ENCODE measurements at regions not wholly inside any gene's neighbourhood (a gene's known extent, or its start where the extent isn't known, plus 50 kb on each side); places are given as distances from the start of the nearest gene placed in this dataset.

DNA sequence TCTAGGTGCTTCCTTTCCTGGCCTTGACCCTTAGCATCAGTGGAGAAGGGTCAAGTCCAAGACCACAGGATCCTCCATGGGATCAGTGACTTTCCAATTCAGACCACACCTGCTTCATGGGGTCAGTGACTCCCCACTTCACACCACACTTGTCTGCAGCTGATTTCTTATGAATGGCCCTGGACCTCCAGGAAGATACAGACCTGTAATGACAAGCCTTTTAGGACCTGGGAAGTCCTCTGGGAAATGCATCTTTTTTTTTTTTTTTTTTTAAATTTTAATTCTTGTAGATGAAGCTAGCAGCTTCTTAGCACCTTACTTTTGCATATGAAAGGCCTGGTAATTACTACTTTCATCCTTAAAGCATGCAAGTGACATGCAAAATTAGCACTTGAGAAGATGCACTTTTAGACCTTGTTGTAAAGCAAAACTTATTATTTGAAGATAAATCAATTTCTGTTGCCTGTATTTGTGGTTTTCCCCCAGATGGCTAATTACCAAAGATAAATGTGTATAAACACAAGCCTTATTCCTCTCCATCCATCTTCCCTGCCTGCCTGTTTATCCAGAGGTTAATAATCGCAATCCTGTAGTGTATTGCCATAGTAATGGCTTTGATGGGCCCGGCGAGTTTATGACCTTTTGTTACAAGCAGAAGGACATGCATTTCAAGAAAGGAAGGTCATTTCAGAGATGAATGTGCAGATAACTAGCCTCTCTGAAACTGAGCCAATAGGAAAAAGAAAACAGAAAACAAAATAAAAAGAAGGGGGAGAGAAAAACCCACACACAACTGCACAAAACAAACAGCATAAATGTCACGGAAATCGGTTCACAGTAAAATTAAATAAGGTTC lies 1018.7 kb downstream of the TYW1 start:
- H3K9ac ChIP-seq (ENCODE audit: low read length): no peak overlapping the region
- no peaks in the 10 kb centered on the region for H3K27me3 ChIP-seq (ENCODE audit: insufficient read depth, low read length)
- TF ChIP-seq, protein P1, sequence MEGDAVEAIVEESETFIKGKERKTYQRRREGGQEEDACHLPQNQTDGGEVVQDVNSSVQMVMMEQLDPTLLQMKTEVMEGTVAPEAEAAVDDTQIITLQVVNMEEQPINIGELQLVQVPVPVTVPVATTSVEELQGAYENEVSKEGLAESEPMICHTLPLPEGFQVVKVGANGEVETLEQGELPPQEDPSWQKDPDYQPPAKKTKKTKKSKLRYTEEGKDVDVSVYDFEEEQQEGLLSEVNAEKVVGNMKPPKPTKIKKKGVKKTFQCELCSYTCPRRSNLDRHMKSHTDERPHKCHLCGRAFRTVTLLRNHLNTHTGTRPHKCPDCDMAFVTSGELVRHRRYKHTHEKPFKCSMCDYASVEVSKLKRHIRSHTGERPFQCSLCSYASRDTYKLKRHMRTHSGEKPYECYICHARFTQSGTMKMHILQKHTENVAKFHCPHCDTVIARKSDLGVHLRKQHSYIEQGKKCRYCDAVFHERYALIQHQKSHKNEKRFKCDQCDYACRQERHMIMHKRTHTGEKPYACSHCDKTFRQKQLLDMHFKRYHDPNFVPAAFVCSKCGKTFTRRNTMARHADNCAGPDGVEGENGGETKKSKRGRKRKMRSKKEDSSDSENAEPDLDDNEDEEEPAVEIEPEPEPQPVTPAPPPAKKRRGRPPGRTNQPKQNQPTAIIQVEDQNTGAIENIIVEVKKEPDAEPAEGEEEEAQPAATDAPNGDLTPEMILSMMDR (IDR thresholded peaks at IDR 0.05; ENCODE audit: insufficient read depth, low read depth, low read length): no peak
- no peak for TF ChIP-seq EZH2 (IDR thresholded peaks at IDR 0.05; ENCODE audit: insufficient read depth, low read length)
- no peak overlapping the region for H3K27ac ChIP-seq (ENCODE audit: low read depth, low read length)
- DNase-seq (ENCODE audit: low read depth): no peak
- H3K4me1 ChIP-seq (ENCODE audit: insufficient read depth, low read length): no peaks in the 10 kb centered on the region
- Mint-ChIP-seq H3K4me3 (ENCODE audit: unreplicated experiment) (no peak overlapping the region), H3K36me3 (ENCODE audit: low read depth, unreplicated experiment) (no peaks in the 10 kb centered on the region), H3K27ac (ENCODE audit: unreplicated experiment) (no peak overlapping the region), H3K27me3 (ENCODE audit: low read depth, unreplicated experiment) (no peaks in the 10 kb centered on the region), H3K9me3 (ENCODE audit: unreplicated experiment) (peaks cover 12% of the 10 kb centered on the region), H3K4me1 (ENCODE audit: low read depth, unreplicated experiment) (no peaks in the 10 kb centered on the region)
- H3K4me2 ChIP-seq (ENCODE audit: low read length): no peak overlapping the region
- H3K36me3 ChIP-seq (ENCODE audit: insufficient read depth, low read length): no peaks in the 10 kb centered on the region
- H3K9me3 ChIP-seq (ENCODE audit: insufficient read depth, low read depth, low read length): peaks cover 4% of the 10 kb centered on the region
- H2AFZ ChIP-seq (ENCODE audit: low read depth, low read length): no peak overlapping the region
- no peaks in the 10 kb centered on the region for H4K20me1 ChIP-seq (ENCODE audit: insufficient read depth, low read length)
- no peak overlapping the region for H3K4me3 ChIP-seq (ENCODE audit: insufficient read depth, low read depth, low read length)
- no peaks in the 10 kb centered on the region for H3K79me2 ChIP-seq (ENCODE audit: insufficient read depth, low read length)
- no peak for FAIRE-seq

GRCh38 chr7:68015978-68016532 lies 1019.4 kb downstream of the TYW1 start:
- TF ChIP-seq EZH2 (IDR thresholded peaks at IDR 0.05; ENCODE audit: insufficient read depth, low read length): no peak
- TF ChIP-seq, protein P1 (IDR thresholded peaks at IDR 0.05; ENCODE audit: insufficient read depth, low read depth, low read length): no peak
- Histone ChIP-seq H3K27ac (ENCODE audit: low read depth, low read length) (no peak overlapping the region), H3K4me1 (ENCODE audit: insufficient read depth, low read length) (no peaks in the 10 kb centered on the region), H3K4me3 (ENCODE audit: insufficient read depth, low read depth, low read length) (no peak overlapping the region), H3K4me2 (ENCODE audit: low read length) (no peak overlapping the region), H3K27me3 (ENCODE audit: insufficient read depth, low read length) (no peaks in the 10 kb centered on the region), H4K20me1 (ENCODE audit: insufficient read depth, low read length) (no peaks in the 10 kb centered on the region), H3K9me3 (ENCODE audit: insufficient read depth, low read depth, low read length) (peaks cover 4% of the 10 kb centered on the region), H3K79me2 (ENCODE audit: insufficient read depth, low read length) (no peaks in the 10 kb centered on the region), H3K36me3 (ENCODE audit: insufficient read depth, low read length) (no peaks in the 10 kb centered on the region), H2AFZ (ENCODE audit: low read depth, low read length) (no peak overlapping the region), H3K9ac (ENCODE audit: low read length) (no peak overlapping the region)
- DNase-seq (ENCODE audit: low read depth) (no peak), FAIRE-seq (no peak)
- H3K27me3 Mint-ChIP-seq (ENCODE audit: low read depth, unreplicated experiment): no peaks in the 10 kb centered on the region
- peaks cover 12% of the 10 kb centered on the region for H3K9me3 Mint-ChIP-seq (ENCODE audit: unreplicated experiment)
- no peaks in the 10 kb centered on the region for H3K4me1 Mint-ChIP-seq (ENCODE audit: low read depth, unreplicated experiment)
- H3K27ac Mint-ChIP-seq (ENCODE audit: unreplicated experiment): no peak overlapping the region
- H3K4me3 Mint-ChIP-seq (ENCODE audit: unreplicated experiment): no peak overlapping the region
- no peaks in the 10 kb centered on the region for H3K36me3 Mint-ChIP-seq (ENCODE audit: low read depth, unreplicated experiment)

- Histone ChIP-seq H3K9ac (ENCODE audit: low read length) (no peak overlapping the region), H4K20me1 (ENCODE audit: insufficient read depth, low read length) (no peaks in the 10 kb centered on the region), H3K4me2 (ENCODE audit: low read length) (no peak overlapping the region), H3K79me2 (ENCODE audit: insufficient read depth, low read length) (no peaks in the 10 kb centered on the region), H2AFZ (ENCODE audit: low read depth, low read length) (no peak overlapping the region), H3K27me3 (ENCODE audit: insufficient read depth, low read length) (no peaks in the 10 kb centered on the region), H3K4me1 (ENCODE audit: insufficient read depth, low read length) (no peaks in the 10 kb centered on the region), H3K4me3 (ENCODE audit: insufficient read depth, low read depth, low read length) (no peak overlapping the region), H3K36me3 (ENCODE audit: insufficient read depth, low read length) (no peaks in the 10 kb centered on the region), H3K9me3 (ENCODE audit: insufficient read depth, low read depth, low read length) (no peaks in the 10 kb centered on the region), H3K27ac (ENCODE audit: low read depth, low read length) (no peak overlapping the region)
- no peaks in the 10 kb centered on the region for H3K36me3 Mint-ChIP-seq (ENCODE audit: low read depth, unreplicated experiment)
- FAIRE-seq (no peak), DNase-seq (ENCODE audit: low read depth) (no peak)
- no peaks in the 10 kb centered on the region for H3K27me3 Mint-ChIP-seq (ENCODE audit: low read depth, unreplicated experiment)
- TF ChIP-seq, protein P1 (IDR thresholded peaks at IDR 0.05; ENCODE audit: insufficient read depth, low read depth, low read length): no peak
- no peak for TF ChIP-seq EZH2 (IDR thresholded peaks at IDR 0.05; ENCODE audit: insufficient read depth, low read length)
- H3K9me3 Mint-ChIP-seq (ENCODE audit: unreplicated experiment): peaks cover 18% of the 10 kb centered on the region
- H3K4me3 Mint-ChIP-seq (ENCODE audit: unreplicated experiment): no peak overlapping the region
- no peak overlapping the region for H3K27ac Mint-ChIP-seq (ENCODE audit: unreplicated experiment)
- H3K4me1 Mint-ChIP-seq (ENCODE audit: low read depth, unreplicated experiment): no peaks in the 10 kb centered on the region
These were observed 1023.5 kb downstream of the TYW1 start for GRCh38 chr7:68020102-68020501.

Measured in astrocyte (in vitro differentiated cells and primary cell).